Skin epidermis (tissue), 12 donors: ENCODE measurements at regions not wholly inside any gene's neighbourhood (a gene's known extent, or its start where the extent isn't known, plus 50 kb on each side); places are given as distances from the start of the nearest gene placed in this dataset.
"Not testable (repeated sequence)": the region's sequence is repeated elsewhere in the genome, so short reads cannot be mapped to it uniquely, and the experiment has no call there.

ENCODE experiments used
- H3K27ac ChIP-seq, 21 experiments: fragments of 200-600 bp; sonication (generic) in 11 of 21; one replicate each; pipeline ENCODE4 v1.5.0; 2020; ENCODE audit warnings: mild to moderate bottlenecking in 3 of 21, inconsistent platforms in 2 of 21, moderate library complexity in 2 of 21
- H3K4me3 ChIP-seq, 7 experiments: fragments of 200-600 bp; sonication (generic) in 2 of 7; one replicate each; pipeline ENCODE4 v1.5.0; 2020; ENCODE audit warnings: inconsistent platforms in 2 of 7, mild to moderate bottlenecking in 2 of 7, moderate library complexity in 1 of 7

DNA sequence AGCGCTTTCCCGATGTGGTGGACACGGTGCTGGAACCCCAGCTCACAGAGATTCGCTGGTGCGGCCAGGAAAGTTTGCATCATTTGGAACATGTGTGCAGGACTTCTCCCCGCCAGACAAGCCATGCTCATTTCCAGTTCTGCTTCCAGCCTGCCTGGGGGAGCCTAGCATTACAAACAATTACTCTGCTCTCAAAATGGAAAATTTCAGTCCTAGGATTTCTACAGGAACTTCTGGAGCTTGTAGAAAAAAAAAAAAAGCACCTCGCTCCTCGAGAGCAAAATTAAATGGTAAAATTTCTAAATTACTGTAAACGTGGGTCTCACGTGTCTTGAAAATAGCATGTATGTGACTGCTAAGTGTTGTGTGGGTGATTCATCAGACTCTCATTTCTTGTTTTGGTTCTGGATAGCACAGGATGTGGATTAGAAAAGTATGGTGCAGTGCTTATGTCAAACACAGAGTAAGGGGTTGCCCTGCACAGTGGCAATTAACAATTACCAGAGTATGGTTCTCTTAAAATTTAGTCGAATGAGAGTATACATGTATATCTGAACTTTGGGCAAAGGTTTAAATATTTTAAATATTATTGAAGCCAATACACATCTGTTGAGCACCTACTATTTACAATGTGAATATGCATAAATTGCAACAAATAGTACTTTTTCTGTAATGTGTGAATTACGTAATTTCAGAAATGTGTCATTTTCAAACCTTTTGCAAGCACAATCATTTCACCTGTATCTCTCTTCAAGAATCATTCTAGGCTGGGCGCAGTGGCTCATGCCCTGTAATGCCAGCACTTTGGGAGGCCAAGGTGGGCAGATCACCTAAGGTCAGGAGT lies 61.8 kb upstream of the PTGFRN start:
- H3K4me3 ChIP-seq: no peak overlapping the region
- peak overlapping the region in 13 of 21 experiments; percentile 2 to 70 (median 31) for H3K27ac ChIP-seq

DNA sequence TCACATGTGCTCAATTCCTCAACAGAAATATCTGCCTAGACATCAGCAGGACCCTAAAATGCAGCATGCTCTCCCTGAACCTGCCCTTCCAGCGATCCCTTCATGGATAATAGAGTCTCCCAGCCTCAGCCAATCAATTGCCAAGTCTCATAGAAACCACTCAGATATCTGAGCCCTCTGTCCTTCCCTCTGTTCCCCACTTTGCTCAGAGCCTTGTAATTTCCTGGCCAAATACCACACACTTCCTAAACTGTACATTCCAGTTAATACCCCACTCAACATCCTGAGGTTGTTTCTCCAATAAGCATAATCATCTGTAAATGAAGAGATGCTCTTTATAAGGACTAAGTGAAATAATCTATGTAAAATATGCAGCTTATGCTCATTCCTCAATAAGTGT lies 59.3 kb upstream of the PTGFRN start:
- Histone ChIP-seq H3K27ac (no peak overlapping the region), H3K4me3 (no peak overlapping the region)

GRCh38 chr1:116851189-116851588 lies 58.5 kb upstream of the PTGFRN start:
- not testable (repeated sequence) for H3K4me3 ChIP-seq, H3K27ac ChIP-seq

DNA sequence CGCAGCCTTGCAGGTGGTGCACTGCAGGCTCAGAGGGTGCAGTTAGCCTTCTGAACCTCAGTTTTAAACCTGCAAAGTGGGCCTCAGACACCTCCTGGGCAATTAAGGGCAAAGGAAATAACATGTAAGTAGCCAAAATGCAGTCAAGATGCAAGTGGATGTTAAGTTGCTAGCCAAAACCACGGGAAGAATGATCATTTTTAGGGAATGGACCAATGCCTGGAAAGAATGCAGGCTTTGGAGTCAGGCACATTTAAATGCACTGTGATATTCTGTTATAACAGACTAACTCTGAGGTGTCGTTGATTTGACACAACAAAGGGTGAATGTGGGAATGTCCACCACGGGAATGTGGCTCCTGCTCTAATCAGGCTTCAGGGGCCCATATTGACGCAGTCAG lies 57.9 kb upstream of the PTGFRN start:
- Histone ChIP-seq H3K27ac (no peak overlapping the region), H3K4me3 (no peak overlapping the region)

DNA sequence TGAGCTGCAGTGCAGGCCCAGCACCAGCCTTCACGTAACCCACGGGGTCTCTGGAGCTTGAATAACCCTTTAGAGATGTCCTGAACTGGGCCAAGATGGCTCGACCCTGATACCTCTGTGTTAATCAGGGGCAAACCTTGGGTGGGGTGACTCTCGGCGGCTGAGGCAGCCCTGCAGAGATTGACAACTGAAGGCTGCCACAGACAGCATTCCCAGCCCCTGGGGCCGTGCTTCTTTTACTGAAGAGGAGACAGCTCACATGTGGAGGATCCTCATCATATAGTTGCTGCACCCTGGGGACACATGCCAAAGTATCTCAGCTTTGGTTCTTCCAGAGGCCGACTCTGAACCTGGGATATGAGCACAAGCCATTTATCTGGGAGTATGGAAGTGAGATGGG lies 57.3 kb upstream of the PTGFRN start:
- no peak overlapping the region for H3K27ac ChIP-seq
- no peak overlapping the region for H3K4me3 ChIP-seq

GRCh38 chr1:116852910-116853309 lies 56.8 kb upstream of the PTGFRN start:
- H3K27ac ChIP-seq: no peak overlapping the region
- no peak overlapping the region for H3K4me3 ChIP-seq

DNA sequence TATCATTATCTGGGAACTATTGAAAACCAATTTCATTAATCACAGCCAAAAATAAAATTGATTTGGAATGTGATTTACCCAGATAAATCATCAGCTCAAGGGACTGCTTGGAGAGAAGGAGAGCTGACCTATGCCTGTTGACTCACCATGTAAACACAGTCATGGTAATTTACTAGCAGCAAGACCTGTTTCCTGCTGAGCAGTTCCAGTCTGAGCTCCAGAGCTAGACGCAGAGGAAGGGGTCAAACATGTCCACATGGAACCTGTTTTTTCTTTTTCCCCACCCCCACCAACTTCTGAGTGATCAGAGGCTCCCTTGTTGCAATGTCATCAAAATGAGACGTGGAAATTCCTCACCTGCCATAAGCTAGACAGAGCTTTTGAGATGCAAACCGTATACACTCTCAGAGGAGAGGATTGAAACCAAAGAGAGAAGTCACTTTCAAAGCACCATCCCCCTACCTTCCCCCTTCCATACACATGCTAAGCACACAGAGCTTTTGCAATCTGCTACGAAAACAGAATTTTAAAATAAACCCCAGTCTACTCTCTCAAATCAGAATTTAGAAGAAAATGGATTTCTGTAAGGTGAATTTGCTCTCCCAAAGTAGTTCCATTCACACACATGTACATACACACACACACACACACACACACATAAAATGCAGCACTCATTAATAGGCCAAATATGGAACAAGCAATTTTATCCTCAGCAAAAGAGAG lies 55.9 kb upstream of the PTGFRN start:
- Histone ChIP-seq H3K4me3 (no peak overlapping the region), H3K27ac (peak overlapping the region in 9 of 21 experiments; percentile 0 to 61 (median 13))

- Histone ChIP-seq H3K4me3 (no peak overlapping the region), H3K27ac (peak overlapping the region in 3 of 21 experiments; percentile 11 to 61 (median 42))
Measured at GRCh38 chr1:116854403-116854690, 55.4 kb upstream of the PTGFRN start.

- H3K4me3 ChIP-seq: no peak overlapping the region
- H3K27ac ChIP-seq: peak overlapping the region in 9 of 21 experiments; percentile 4 to 61 (median 20)
Measured at GRCh38 chr1:116854716-116855115, 55.0 kb upstream of the PTGFRN start.

DNA sequence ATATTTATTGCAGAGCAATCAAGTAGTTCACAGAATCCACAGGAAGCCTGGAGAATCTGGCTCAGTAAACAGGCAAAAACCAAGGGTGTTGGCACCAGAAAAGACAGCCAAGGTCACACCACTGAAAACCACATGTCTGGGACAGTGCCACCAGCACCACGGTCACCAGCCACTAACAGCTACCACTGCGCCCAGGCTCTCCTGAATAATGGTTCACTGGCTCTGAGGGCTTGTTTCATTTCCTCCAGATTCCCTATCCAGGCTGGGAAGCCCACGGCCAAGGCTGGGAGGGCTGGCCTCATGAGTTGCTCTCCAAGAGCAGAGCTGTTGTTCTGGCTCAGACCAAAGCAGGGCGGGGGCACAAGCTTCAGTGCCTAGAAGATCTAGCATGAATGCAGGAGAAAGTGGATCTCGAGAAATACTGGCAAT lies 54.5 kb upstream of the PTGFRN start:
- Histone ChIP-seq H3K27ac (peak overlapping the region in 11 of 21 experiments; percentile 4 to 61 (median 34)), H3K4me3 (no peak overlapping the region)

DNA sequence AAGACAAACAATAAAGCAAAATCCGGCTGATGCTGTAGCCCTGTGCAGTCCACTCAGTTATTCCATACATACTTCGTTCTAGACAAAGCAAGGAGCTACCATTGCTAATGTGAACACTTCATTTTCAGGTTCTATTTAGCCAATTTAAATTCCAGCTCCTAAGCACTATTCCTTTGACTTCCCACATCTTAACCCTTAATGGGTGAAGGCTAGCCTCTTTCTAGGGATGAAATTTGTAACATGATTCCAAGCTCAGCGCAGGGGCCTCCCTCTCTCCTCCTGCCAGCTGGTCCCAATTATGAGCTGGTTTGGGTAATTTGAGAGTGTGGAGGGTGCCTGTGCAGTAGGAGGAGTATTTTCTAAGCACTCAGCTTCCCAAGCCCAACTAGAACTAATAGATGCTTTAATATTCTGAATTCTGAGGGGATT lies 53.9 kb upstream of the PTGFRN start:
- H3K4me3 ChIP-seq: no peak overlapping the region
- peak overlapping the region in 5 of 21 experiments; percentile 4 to 47 (median 12) for H3K27ac ChIP-seq

DNA sequence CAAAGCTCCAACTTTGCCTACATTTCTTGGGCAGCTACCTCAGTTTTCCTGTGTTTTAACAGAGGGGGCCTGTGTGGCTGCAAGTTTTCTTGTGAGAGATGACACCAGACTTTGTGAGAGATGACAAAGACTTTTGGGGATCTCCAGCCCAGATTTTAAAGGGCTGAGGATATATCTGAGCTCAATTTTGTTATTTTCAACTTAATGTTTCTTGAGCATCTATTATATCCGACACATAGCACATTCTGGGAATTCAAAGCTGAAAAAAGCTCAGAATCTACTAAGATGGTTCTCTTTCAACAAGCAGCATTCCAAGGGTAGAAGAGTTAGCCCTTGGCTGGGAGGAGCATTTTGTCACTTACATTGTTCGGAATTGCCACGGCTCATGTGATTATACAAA lies 53.4 kb upstream of the PTGFRN start:
- Histone ChIP-seq H3K27ac (peak overlapping the region in 1 of 21 experiments; percentile 45), H3K4me3 (no peak overlapping the region)

DNA sequence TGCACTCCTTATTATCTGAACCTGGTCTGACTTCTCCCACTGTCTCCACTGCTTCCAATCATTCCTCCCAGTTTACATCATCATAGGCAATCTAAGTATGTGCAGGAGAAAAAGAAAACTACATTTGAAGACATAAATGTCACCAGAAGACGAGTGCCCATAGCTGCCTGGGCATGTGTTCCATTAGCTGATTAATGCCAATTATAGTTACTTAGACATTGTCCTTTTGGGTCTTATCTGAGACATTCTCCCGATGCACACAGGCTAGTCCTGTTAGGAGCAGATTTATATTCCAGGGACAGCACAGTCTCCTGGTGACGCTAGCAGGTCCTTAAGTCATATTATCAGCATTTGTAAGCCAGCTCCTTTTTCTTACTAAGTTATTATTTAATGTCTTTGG lies 52.6 kb upstream of the PTGFRN start:
- Histone ChIP-seq H3K27ac (peak overlapping the region in 1 of 21 experiments; percentile 13), H3K4me3 (no peak overlapping the region)
